ENCODE measurements at regions not wholly inside any gene's neighbourhood (a gene's known extent, or its start where the extent isn't known, plus 50 kb on each side); places are given as distances from the start of the nearest gene placed in this dataset.

GRCh38 chr10:8637640-8638039 lies 583.2 kb downstream of the GATA3 start:
- H3K79me2 ChIP-seq (ENCODE audit: insufficient read depth, low read length), result no peaks in the 10 kb centered on the region
- TF ChIP-seq CTCF (IDR thresholded peaks at IDR 0.05; ENCODE audit: low read length), result no peak
- no peak for TF ChIP-seq EZH2 (IDR thresholded peaks at IDR 0.05; ENCODE audit: borderline replicate concordance, low read length)
- H3K27ac ChIP-seq (ENCODE audit: low read depth, low read length, poor library complexity, severe bottlenecking), result no peak overlapping the region
- no peak overlapping the region for H3K4me3 ChIP-seq (ENCODE audit: low read depth, low read length, poor library complexity, severe bottlenecking)
- no peaks in the 10 kb centered on the region for H3K4me1 ChIP-seq (ENCODE audit: insufficient read depth, low read length, severe bottlenecking)
- H3K9me3 ChIP-seq (ENCODE audit: low read length), result no peaks in the 10 kb centered on the region
- no peaks in the 10 kb centered on the region for H4K20me1 ChIP-seq (ENCODE audit: insufficient read depth, low read length)
- no peak overlapping the region for H3K4me2 ChIP-seq (ENCODE audit: low read length)
- H2AFZ ChIP-seq (ENCODE audit: low read length), result no peak overlapping the region
- no peaks in the 10 kb centered on the region for H3K27me3 ChIP-seq (ENCODE audit: insufficient read depth, low read length)
- no peaks in the 10 kb centered on the region for H3F3A ChIP-seq (ENCODE audit: insufficient read depth, low read length)
- no peaks in the 10 kb centered on the region for H3K9me2 ChIP-seq (ENCODE audit: low read depth, low read length)
- no peaks in the 10 kb centered on the region for H3K36me3 ChIP-seq (ENCODE audit: insufficient read depth, low read length)
- H3K9ac ChIP-seq (ENCODE audit: low read length), result no peak overlapping the region

GRCh38 chr10:8638088-8638672 lies 583.7 kb downstream of the GATA3 start:
- Histone ChIP-seq H3F3A (ENCODE audit: insufficient read depth, low read length) (no peaks in the 10 kb centered on the region), H3K79me2 (ENCODE audit: insufficient read depth, low read length) (no peaks in the 10 kb centered on the region), H2AFZ (ENCODE audit: low read length) (no peak overlapping the region), H3K9me3 (ENCODE audit: low read length) (no peaks in the 10 kb centered on the region), H3K27ac (ENCODE audit: low read depth, low read length, poor library complexity, severe bottlenecking) (no peak overlapping the region), H3K27me3 (ENCODE audit: insufficient read depth, low read length) (no peaks in the 10 kb centered on the region), H3K4me3 (ENCODE audit: low read depth, low read length, poor library complexity, severe bottlenecking) (no peak overlapping the region), H3K4me1 (ENCODE audit: insufficient read depth, low read length, severe bottlenecking) (no peaks in the 10 kb centered on the region), H3K36me3 (ENCODE audit: insufficient read depth, low read length) (no peaks in the 10 kb centered on the region), H3K4me2 (ENCODE audit: low read length) (no peak overlapping the region), H3K9me2 (ENCODE audit: low read depth, low read length) (no peaks in the 10 kb centered on the region), H3K9ac (ENCODE audit: low read length) (no peak overlapping the region), H4K20me1 (ENCODE audit: insufficient read depth, low read length) (no peaks in the 10 kb centered on the region)
- TF ChIP-seq CTCF (IDR thresholded peaks at IDR 0.05; ENCODE audit: low read length) (no peak), EZH2 (IDR thresholded peaks at IDR 0.05; ENCODE audit: borderline replicate concordance, low read length) (no peak)

DNA sequence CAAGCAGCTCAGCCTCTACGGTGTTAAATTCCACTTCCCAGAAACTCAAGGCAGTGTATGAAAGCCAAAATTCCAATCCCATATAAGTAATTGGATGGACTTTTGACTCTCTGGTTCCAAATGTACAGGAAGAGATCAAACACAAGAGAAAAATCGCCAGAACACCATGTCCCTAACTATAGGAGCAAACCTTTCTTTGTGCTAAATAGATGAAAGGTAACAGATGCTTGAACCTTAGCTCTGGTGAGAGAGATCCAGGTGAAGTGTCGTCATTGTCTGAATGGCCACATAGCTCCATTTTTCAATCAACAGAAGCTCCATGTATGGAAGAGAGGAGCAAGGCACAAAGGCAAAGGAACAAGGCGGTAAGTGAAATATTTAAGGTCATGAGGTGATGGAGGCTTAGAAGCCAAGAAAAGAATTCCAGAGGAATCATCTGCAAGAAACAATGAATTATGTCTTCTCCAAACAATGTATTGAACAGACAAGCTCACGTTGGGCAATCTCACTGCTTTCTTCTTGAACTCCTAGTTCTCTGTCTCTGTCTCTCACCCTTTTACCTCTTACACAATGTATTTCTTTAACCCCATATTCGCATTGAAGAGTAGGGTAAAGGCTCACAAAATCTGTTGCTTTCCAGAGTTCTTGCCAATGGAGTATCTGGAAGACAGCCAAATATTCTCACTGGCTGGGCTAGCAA lies 585.1 kb downstream of the GATA3 start:
- Histone ChIP-seq H3K4me2 (ENCODE audit: low read length) (no peak overlapping the region), H3F3A (ENCODE audit: insufficient read depth, low read length) (no peaks in the 10 kb centered on the region), H3K4me3 (ENCODE audit: low read depth, low read length, poor library complexity, severe bottlenecking) (no peak overlapping the region), H3K79me2 (ENCODE audit: insufficient read depth, low read length) (no peaks in the 10 kb centered on the region), H3K27ac (ENCODE audit: low read depth, low read length, poor library complexity, severe bottlenecking) (no peak overlapping the region), H3K27me3 (ENCODE audit: insufficient read depth, low read length) (no peaks in the 10 kb centered on the region), H4K20me1 (ENCODE audit: insufficient read depth, low read length) (no peaks in the 10 kb centered on the region), H2AFZ (ENCODE audit: low read length) (no peak overlapping the region), H3K9me3 (ENCODE audit: low read length) (no peaks in the 10 kb centered on the region), H3K9me2 (ENCODE audit: low read depth, low read length) (no peaks in the 10 kb centered on the region), H3K9ac (ENCODE audit: low read length) (no peak overlapping the region), H3K4me1 (ENCODE audit: insufficient read depth, low read length, severe bottlenecking) (no peaks in the 10 kb centered on the region), H3K36me3 (ENCODE audit: insufficient read depth, low read length) (no peaks in the 10 kb centered on the region)
- TF ChIP-seq EZH2 (IDR thresholded peaks at IDR 0.05; ENCODE audit: borderline replicate concordance, low read length), result no peak
- no peak for TF ChIP-seq CTCF (IDR thresholded peaks at IDR 0.05; ENCODE audit: low read length)
